ENCODE measurements at regions not wholly inside any gene's neighbourhood (a gene's known extent, or its start where the extent isn't known, plus 50 kb on each side); places are given as distances from the start of the nearest gene placed in this dataset.
"Not testable (repeated sequence)": the region's sequence is repeated elsewhere in the genome, so short reads cannot be mapped to it uniquely, and the experiment has no call there.

GRCh38 chr14:105945896-105946295 lies 419.5 kb downstream of the TMEM121 start:
- Histone ChIP-seq H3K27me3 (no peaks in the 10 kb centered on the region), H3K36me3 (no peaks in the 10 kb centered on the region), H3K9me3 (no peaks in the 10 kb centered on the region), H3K4me1 (no peaks in the 10 kb centered on the region), H3K4me3 (no peak overlapping the region), H3K27ac (no peak overlapping the region)
- no peak for TF ChIP-seq CTCF (IDR thresholded peaks at IDR 0.05)
- no peak for TF ChIP-seq POLR2A (IDR thresholded peaks at IDR 0.05)
- DNase-seq = no peak
- intact Hi-C loops (cut with DNase I; ENCODE audit: low total_unique reads) = no loop called here

GRCh38 chr14:105947599-105947998 lies 421.2 kb downstream of the TMEM121 start:
- no peak for DNase-seq
- Histone ChIP-seq H3K9me3 (no peaks in the 10 kb centered on the region), H3K36me3 (no peaks in the 10 kb centered on the region), H3K4me3 (no peak overlapping the region), H3K27ac (no peak overlapping the region), H3K4me1 (no peaks in the 10 kb centered on the region), H3K27me3 (no peaks in the 10 kb centered on the region)
- TF ChIP-seq CTCF (IDR thresholded peaks at IDR 0.05) (no peak), POLR2A (IDR thresholded peaks at IDR 0.05) (no peak)
- intact Hi-C loops (cut with DNase I; ENCODE audit: low total_unique reads) = no loop called here

- H3K27me3 ChIP-seq; H3K9me3 ChIP-seq; H3K27ac ChIP-seq; intact Hi-C loops (cut with DNase I; ENCODE audit: low total_unique reads); H3K4me3 ChIP-seq; H3K36me3 ChIP-seq; H3K4me1 ChIP-seq; DNase-seq: not testable (repeated sequence)
These were observed 422.6 kb downstream of the TMEM121 start for GRCh38 chr14:105948955-105949354.

GRCh38 chr14:105950364-105950892 lies 424.0 kb downstream of the TMEM121 start:
- H3K27me3 ChIP-seq; H3K4me3 ChIP-seq; H3K9me3 ChIP-seq; H3K27ac ChIP-seq; DNase-seq; H3K4me1 ChIP-seq; H3K36me3 ChIP-seq; intact Hi-C loops (cut with DNase I; ENCODE audit: low total_unique reads): not testable (repeated sequence)

GRCh38 chr14:105951399-105951798 lies 425.0 kb downstream of the TMEM121 start:
- DNase-seq = no peak
- Histone ChIP-seq H3K27ac (no peak overlapping the region), H3K4me3 (no peak overlapping the region), H3K4me1 (no peaks in the 10 kb centered on the region), H3K27me3 (no peaks in the 10 kb centered on the region), H3K36me3 (no peaks in the 10 kb centered on the region), H3K9me3 (no peaks in the 10 kb centered on the region)
- intact Hi-C loops (cut with DNase I; ENCODE audit: low total_unique reads) = no loop called here
- TF ChIP-seq CTCF (IDR thresholded peaks at IDR 0.05) = no peak
- no peak for TF ChIP-seq POLR2A (IDR thresholded peaks at IDR 0.05)

GRCh38 chr14:105952222-105952621 lies 425.8 kb downstream of the TMEM121 start:
- no peaks in the 10 kb centered on the region for H3K27me3 ChIP-seq
- no peaks in the 10 kb centered on the region for H3K9me3 ChIP-seq
- no peak overlapping the region for H3K4me3 ChIP-seq
- no peak for TF ChIP-seq POLR2A (IDR thresholded peaks at IDR 0.05)
- TF ChIP-seq CTCF (IDR thresholded peaks at IDR 0.05) = no peak
- intact Hi-C loops (cut with DNase I; ENCODE audit: low total_unique reads) = no loop called here
- no peak for DNase-seq
- no peaks in the 10 kb centered on the region for H3K36me3 ChIP-seq
- no peak overlapping the region for H3K27ac ChIP-seq
- no peaks in the 10 kb centered on the region for H3K4me1 ChIP-seq
